Central memory CD4-positive, alpha-beta T cell (primary cell): ENCODE measurements at regions not wholly inside any gene's neighbourhood (a gene's known extent, or its start where the extent isn't known, plus 50 kb on each side); places are given as distances from the start of the nearest gene placed in this dataset.
"Not testable (repeated sequence)": the region's sequence is repeated elsewhere in the genome, so short reads cannot be mapped to it uniquely, and the experiment has no call there.

Experiments used
- DNase-seq: peaks from one replicate; pipeline ENCODE4 v3.0.0; 2022

DNA sequence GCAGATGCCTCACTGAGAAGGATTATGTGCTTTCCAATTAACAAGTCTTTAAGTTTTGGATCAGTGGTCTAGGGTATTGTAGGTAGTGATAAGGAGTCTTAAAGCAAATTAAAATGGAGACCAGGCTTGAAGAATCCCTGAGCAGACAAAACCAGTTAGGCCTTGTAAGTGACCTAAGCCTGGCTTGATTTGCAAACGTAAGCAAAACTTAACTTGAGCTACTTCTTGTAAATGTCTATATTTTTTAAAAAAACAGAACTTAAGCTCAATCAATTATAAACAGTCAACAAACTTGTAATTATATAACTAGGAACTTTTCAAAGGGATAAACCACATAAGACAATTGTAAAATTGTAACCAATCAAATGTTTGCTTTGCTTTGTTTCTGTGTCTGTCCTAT is 72.7 kb upstream of the NALF2 start:
- no peak for DNase-seq

DNA sequence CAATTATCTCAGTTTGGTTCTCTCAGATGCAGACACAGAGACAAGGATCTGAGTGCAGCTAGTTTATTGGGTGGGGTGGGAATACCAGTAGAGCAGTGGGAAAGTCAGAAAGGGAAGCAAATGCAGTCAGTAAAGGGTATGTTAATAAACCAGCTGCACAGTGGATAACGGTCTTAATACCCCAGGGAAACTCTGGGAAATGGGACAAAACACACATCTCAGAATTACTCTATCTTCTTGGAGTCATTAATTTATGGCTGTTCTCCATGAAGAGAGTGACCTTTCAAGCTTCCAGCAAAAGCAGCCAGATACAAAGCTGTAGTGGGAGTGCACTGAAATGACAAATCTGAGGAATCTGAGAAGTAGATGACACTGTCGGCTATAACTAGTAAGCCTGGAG is 73.3 kb upstream of the NALF2 start:
- no peak for DNase-seq

DNA sequence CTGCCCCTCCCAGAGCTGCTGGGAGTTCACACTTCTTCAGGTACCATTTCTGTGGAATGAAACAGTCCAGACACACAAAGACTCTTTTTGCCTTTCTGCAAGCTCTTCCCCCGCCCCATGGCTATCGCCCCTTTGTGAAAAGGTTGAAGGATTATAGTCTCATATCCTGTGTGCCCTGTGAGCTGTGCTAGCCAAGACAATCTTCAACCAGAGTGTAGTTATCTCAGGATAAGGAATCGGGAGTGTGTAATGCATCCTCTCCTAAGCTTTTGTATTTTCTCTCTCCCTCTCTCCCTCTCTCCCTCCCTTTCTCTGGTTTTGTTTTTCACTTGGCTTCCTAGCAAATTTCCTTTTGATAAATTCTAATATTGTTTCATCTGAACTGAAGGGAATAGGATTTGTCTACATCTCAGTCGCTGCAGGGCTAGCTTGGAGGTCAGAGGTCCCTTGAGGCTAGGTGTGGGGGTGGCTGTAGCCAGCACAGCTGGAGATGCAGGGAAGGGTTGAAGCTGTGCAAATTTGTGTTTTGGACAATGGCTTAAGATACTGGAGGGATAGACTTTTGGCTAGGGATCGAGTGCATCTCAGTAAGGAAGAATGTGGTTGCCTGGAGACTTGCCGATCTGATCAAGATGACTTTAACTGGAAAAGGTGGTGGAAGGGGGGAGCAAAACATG is 74.6 kb upstream of the NALF2 start:
- no peak for DNase-seq

DNA sequence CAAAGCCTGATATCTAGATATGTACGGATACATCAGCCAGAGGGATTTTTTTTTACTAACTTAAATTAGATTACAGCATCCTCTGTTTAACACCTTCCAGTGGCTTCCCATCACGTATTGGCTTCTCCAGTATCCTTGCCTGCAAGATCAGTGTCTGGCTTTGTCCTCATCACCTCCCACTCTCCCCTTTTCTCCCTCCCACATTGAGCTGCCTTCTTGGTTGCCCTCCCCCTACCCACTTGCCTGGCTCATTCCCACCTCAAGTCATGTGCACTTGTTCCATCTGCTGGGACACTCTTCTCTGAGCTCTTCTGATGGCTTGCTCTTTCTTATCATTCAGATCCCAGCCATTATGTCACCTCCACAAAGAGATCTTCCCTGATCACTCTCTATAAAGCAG is 75.9 kb upstream of the NALF2 start:
- no peak for DNase-seq

DNA sequence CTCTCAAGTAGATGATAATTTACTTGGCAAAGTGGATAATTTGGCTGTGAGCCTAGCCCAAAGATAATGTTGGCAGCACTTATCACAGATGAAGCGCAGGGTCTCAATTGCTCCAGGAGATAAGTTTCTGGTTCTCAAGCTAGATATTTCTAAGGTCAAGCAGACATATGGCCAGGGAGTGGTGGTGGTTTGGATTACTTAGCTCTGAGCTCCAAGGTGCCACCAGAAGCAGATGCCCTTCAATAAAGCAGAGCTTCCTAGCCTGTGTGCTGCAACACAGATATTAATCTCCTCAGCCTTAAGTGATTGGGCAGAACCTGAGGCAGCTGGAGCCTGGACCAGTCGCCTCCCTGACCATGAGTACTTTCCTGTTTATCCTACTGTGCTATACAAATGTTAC is 79.2 kb upstream of the NALF2 start:
- DNase-seq: no peak

DNA sequence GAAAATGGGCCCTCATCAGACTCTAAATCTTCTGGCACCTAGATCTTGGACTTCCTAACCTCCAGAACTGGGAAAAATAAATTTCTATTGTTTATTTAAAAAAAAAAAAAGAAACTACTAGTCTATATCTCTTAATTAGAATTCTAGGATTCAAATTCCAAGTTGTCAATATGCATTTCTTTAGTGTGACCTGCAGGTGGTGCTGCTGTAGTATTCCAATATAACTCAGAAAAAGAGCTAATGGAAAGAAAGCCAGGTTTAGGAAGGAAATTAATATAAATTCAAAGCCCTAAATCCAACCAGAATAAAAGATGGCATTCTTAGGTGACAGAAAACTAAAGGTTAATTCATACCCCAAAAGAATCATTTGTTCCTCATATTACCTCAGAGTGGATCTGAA is 80.0 kb upstream of the NALF2 start:
- DNase-seq: no peak

DNA sequence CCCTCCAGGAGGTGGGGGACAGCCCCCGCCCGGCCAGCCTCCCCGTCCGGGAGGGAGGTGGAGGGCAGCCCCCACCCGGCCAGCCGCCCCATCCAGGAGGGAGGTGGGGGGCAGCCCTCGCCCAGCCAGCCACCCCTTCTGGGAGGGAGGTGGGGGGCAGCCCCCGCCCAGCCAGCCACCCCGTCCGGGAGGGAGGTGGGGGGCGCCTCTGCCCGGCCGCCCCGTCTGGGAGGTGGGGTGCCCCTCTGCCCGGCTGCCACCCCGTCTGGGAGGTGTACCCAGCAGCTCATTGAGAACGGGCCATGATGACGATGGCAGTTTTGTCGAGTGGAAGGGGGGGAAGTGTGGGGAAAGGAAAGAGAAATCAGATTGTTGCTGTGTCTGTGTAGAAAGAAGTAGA is 81.9 kb upstream of the NALF2 start:
- not testable (repeated sequence) for DNase-seq

DNA sequence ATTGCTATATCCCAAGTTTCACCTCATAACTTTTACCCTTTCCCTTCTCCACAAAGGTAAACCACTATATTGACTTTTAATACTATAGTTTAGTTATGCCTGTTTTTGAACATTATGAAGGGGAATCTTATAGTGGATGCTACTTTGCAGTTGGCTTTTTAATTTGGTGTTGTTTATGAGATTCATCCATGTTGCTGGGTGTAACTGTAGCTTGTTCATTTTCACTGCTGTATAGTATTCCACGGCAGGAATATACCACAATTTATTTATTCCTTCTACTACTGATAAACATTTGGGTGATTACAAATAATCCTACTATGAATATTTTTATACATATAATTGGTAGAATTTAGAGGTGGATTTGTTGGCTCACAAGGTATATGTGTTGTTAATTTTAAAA is 88.4 kb upstream of the NALF2 start:
- DNase-seq: no peak

DNA sequence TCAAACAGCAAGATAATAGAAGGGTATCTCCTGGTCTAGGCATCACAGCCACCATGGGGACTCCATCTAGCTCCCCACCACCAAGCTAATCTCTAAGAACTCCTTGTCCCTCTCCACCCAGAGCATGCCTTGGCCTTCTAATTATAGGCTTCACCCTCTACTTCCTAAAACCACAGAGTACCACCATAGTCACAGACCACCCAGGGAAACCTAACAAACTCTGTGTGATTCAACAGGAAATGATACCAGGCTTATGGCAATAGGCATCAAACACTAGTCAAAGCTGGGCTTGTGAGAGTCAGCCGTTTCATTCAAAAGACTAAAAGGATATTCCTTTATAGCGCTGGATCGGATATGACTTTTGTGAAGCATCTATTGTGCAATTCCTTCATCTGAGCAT is 91.5 kb upstream of the NALF2 start:
- DNase-seq: no peak

DNA sequence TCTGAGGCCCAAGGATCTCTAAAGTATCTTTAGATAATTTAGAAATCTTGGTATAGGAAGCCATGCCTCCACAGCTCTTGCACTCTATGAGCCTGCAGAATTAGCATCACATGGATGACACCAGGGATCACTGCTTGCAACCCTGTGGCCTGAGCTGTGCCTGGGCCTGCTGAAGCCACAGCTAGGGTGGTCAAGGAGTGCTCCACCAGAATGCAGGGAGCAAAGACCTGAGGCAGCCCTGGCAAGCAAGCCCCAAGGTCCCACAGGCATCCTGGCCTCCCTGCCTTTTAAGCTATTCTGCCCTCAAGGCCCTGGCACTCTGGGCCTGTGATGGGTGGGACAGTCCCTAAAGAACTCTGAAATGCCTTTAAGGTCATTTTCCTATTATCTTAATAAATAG is 105.2 kb upstream of the NALF2 start:
- DNase-seq: no peak

DNA sequence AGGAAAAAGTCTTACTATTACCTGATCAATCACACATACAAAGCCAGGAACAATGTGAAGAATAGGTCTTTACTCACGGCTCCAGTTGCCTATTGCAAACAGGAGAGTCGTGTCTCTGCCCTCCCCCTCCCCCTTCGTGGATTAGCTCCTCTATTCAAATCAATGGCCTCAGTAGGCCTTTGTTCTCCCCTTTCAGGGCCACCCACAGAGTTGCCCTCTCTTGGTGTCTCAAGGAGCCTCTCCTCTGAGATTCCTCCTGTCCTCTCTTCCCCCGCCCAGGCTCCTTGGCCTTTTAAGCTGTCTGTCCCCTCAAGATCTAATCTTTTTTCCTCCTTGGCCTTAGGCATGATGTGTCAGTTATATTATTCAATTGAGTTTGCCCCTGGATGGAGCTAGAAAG is 107.2 kb upstream of the NALF2 start:
- no peak for DNase-seq

DNA sequence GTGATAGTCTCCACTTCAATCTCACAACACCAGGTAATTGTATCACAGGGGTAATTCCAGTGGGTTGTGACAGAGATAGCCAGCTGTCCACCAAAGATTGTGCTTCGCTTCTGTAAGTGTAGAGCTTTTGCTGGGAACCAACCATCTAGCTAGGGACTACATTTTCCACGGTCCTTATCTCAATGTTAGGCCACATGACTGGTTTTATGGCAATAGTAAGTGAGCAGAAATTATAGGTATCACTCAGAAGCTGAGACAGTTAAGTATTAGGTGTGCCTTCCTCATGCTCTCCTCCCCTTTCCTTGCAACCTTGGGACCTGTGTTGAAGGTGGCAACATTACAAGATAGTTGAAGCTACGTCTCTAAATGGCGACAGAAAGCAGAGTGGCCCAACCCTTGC is 108.8 kb upstream of the NALF2 start:
- no peak for DNase-seq

DNA sequence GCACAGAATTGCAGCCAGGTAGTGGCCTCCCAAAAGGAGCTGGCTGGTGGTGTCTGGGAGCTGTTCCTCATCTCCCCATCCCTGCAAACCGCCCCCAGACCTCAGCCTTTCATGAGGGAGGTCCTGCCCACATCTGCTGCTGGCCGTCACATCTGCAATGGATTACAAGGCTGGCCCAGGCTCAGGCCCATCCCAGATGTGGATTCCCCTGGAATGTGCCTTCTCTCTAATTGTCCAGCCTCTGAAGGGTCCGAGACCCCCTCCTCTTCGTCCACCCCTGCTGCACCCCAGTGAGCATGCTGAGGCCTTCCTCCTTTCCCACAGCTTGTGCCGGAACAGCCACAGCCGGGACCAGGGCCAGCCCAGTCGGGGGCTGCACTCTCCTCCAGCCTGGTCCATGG is 115.0 kb upstream of the NALF2 start:
- DNase-seq: no peak

DNA sequence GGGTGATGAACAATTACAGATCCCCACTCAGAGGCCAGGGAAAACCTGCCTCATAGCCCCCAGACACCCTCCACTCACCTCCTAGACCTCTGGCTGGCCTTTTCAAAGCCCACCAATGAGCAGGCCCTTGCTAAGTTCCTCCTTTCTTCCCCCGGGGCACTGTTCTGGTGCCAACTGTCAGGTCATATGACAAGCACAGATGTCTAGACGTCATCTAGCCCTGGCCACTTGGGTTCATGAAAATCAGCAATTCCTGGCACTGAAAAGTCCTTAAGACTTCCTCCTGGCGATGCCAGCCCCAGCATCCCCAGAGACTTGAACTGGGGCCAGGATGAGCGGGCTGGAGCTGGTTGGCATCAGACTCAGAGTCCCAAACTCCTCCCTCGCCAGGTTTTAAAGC is 115.6 kb upstream of the NALF2 start:
- DNase-seq: no peak

DNA sequence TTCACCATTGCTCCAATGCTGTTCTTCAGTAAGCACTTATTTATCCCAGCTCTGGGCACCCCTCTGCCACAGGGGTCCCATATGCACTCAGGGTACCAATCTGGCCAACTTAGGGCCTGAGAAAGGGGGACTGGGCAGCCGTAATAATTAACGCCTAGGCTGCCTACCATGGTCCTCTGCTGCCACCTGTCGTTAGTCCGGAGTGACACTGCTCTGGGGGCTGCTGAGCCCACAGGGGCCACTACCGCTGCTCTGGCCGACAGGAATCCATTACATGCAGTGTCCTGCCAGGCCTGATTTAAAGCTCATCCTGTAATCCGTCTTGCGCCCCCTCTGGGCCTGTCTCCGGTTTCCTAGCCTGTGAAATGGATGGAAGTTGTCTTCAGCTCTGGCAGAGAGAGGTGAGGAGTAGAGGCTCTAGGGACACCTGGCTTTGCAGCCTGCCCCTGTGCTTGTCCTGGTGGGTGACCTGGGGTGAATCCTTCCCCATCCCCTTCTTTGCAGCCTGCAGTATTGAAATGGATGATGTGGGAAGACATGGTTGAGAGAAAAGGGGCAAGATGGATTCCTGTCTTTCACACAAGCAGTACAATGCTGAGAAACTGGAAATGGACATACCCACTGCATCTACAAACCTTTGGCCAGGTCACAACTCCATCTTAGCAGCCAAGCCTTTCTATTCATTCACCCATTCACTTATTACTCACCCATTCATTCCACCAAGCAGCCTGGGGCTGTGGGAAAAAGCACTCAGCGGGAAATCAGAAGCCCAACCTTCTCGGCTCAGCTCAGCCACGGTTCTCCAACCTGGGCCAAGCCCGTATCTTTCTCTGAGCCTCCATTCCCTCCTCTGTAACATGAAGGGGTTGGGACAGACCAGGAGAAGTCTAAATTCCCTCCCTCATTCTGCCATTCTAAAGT is 116.3 kb upstream of the NALF2 start:
- DNase-seq: peak; percentile 4

DNA sequence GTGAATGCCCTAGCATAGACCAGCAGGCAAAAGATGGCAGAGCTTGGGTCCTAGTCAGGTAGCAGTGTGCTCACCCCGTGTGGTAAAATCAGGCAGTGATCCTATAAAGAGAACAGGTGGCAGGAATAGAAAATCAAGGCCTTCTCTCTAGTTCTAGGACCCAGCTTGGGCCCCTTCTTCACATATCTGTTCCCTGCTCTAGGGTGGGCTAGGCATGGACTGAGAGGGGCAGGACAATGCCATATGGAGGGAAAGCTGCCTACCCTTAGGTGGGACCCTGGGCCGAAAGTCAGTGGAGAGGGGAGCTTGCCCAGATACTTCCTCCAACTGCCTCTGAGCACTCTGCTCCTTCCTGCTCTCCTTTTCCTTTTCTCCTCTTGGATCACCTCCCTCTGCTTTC is 117.4 kb upstream of the NALF2 start:
- no peak for DNase-seq

DNA sequence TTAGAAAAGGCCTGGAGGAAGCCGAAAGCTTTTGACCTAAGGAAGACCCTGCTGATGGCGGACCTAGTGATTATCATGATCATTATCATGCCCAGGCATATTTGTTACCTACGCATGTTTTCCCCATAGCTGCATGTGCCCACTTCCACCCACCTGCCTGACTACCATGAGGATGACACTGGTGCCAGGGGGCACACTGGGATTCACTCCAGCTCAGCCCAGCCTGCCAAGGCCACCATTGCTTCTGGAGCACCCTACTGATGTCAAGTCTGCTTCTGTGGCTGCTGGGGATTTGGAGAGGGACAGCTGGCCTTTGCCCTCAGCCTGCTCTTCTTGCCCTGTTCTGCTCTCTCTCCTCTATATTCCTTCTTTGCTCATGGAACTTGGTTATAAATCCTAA is 124.7 kb upstream of the NALF2 start:
- no peak for DNase-seq

DNA sequence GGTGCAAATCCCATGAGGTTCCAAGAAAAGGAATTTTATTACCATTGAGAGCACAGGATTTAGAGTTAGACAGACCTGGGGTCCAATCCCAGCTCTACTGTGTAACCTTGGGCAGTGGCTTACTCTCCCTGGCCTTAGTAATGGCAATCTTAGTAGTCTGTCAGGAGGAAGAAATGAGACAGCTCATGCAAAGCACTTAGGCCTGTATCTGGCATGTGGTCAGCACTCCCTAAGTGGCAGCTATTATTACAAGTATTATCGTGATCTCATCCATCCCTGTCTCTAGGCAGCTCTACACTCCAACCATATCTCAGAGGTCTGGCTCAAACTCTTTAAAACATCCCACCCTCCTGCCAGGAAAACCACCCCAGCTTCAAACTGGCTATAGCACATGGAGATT is 129.6 kb upstream of the NALF2 start:
- no peak for DNase-seq

DNA sequence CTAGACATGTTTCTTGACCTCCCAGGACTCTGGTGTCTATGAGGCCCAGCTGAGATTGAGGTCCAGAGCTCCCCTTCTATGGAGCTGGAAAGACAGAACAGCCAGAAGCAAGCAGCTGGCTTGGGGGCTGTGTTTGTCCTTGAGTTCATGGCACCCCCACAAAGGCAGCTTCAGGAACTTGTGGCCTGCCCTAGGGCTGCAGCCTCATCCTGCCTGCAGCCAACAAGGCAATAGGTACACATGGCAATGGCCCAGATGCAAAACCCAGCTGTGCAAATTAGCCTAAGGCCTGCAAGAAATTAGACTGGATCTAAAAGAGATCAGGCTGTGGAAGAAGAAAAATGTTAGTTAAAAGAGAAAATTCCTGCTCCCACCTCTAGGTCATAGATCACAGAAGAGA is 131.7 kb upstream of the NALF2 start:
- no peak for DNase-seq

DNA sequence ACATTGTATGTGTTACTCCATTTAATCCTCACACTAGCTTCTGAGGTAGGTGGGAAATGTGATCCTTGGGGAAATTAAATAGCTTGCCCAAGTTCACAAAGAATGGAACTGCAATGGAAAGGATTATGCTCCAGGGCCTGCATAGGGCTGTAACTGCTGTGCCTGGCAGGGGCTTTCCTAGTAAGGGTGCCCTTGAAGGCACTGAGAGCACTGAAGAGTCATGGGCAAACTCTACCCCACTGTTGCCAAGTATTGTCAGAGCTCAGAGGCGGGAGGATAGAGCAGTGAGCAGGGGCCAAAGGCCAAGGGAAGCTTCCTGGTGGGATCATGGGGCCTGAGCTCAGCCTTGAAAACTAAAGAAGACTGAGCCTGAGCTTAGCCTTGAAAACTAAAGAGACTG is 133.0 kb upstream of the NALF2 start:
- no peak for DNase-seq

DNA sequence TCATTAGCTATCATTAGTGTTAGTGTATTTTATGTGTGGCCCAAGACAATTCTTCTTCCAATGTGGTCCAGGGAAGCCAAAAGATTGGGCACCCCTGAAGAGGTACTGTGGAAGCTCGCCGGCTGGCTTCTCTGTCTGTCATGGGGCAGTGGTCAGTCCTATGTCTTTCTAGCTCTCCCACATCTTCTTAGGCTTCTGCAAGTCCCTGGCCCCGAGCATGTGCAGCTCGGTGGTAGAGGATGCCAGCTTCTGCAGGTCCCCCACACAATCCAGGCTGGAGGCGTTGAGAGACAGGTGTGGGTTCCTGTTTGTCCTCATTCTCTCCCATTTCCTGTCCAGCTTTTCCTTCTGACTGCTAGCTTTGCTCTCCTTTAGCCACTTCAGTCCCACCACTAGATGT is 134.1 kb upstream of the NALF2 start:
- DNase-seq: no peak

DNA sequence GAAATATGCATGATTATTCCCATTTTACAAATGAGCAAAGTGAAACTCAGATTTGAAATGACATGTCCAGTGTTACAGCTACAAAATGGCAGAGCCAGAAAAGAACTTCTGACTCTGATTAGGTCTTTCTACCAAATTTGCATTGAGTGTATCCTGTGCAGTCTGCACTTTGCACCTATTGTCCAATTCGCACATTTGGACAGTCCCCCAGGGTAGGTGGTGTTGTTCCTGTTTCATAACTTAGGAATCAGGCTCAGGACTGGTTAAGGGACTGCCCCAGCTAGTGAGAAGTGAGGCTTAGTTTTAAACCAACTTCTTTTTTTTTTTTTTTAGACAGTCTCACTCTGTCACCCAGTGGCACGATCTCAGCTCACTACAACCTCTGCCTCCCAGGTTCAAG is 137.9 kb upstream of the NALF2 start:
- no peak for DNase-seq

DNA sequence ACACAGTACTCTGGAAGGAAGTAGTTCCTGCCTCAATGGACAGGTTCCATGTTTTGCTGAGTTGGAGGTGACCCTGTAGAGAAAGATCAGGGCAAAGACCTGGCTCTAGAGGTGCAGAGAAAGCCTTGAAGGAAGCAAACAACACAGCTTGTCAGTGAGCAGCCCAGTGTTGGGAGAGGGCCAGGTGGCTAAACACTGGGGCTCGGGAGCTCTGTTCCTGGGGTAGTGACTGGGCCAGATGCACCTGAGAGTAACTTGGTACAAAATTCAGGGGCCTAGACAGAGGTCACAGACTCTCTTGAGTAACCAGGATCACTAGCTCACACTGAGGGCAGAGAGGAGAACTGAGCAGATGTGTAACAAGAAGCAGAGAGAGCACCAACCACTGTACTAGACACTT is 138.4 kb upstream of the NALF2 start:
- DNase-seq: no peak

DNA sequence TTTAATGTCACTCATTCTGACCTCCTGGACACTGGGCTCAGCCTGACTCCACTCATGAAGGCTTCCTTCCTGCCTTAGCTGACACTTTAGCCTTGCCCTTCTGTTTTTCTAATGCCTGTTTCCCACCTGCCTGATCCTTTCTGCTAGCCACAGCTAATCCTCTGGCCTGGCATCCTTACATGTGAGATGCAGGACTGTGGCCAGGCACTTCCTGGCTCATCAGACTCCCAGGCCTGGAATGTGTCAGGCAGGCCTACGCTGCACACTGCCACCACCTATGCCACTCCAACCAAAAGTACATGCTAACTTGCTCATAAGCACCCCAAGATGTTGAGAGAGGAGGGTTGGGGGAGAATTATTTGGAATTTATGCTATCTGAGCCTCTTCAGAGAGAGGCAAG is 138.8 kb upstream of the NALF2 start:
- DNase-seq: no peak

DNA sequence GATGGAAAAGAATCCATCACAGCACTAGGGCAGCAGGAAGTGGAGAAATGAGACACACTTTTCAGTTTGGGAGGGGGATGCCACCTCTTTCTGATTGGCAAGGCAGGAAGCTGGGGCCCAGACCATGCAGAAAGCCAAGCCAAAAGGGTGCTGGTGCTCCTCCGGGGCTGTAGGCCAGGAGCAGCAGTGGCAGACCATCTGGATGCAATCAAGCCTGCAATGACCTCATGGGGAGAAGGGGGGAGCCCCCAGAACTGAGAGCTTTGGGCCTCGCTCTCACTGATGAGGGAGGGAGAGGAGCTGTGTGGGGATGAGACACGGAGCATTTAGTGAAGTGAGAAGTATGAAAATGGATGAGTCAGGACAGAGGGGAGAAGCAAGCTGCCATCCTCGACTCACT is 141.3 kb upstream of the NALF2 start:
- no peak for DNase-seq
